K562 (cell line): ENCODE measurements at regions not wholly inside any gene's neighbourhood (a gene's known extent, or its start where the extent isn't known, plus 50 kb on each side); places are given as distances from the start of the nearest gene placed in this dataset.

Source experiments
- ATAC-seq: fragments of 200-7000 bp; cut with Tn5 transposase; 3 replicates; pipeline ENCODE4 v1.9.1; 2020; ENCODE audit warnings: moderate library complexity
- BruUV-seq: library from RNA; stranded (reverse); fragments of 400-500 nt; replicated peaks from 2 replicates; lab custom pipeline; 2021; lab: Mats Ljungman, UMichigan
- CTCF ChIA-PET: fragments of 300-600 bp; formaldehyde crosslinking; extraction: SDS; loops from one replicate; lab custom pipeline; 2021; ENCODE audit warnings: low intra/inter-chr PET ratio; lab: Yijun Ruan, JAX
- POLR2A ChIA-PET: fragments of 300-600, 350-650 bp; sonication (Branson Sonifier 250); formaldehyde crosslinking; extraction: SDS; loops from one replicate; lab custom pipeline; 2021; ENCODE audit warnings: antibody characterized with exemption, inconsistent platforms; lab: Yijun Ruan, JAX
- DNase-seq, 4 experiments: peaks; one replicate each; pipeline versions ENCODE4 v3.0.0 to v3.0.0-alpha.2; 2011 to 2018; ENCODE audit warnings: low spot score in 3 of 4, mixed read lengths in 3 of 4; ENCODE audit errors: extremely low read depth in 1 of 4
- FAIRE-seq: peaks from 2 replicates; lab custom pipeline; 2011; peaks lifted over from hg19 to GRCh38; lab: Jason Lieb, UNC
- H2AFZ ChIP-seq: 2 replicates; pipeline ENCODE4 v1.6.0; 2011; ENCODE audit warnings: low read depth, low read length, control low read depth, inconsistent platforms
- H3K27ac ChIP-seq: fragments of 200-600 bp; 3 replicates; pipeline ENCODE4 v1.8.0; 2011; ENCODE audit warnings: low read depth, mild to moderate bottlenecking, control low read depth, inconsistent platforms, low read length, moderate library complexity, mixed read lengths; ENCODE audit errors: extremely low read depth
- H3K27me3 ChIP-seq, 2 experiments: fragments of 300-600 bp in 1 of 2; 2 replicates in 1 of 2; 3 replicates in 1 of 2; pipeline versions ENCODE4 v1.6.0 to v1.8.0; 2011; ENCODE audit warnings: inconsistent platforms in 2 of 2, low read length in 2 of 2, mild to moderate bottlenecking in 1 of 2, mixed read lengths in 1 of 2, moderate library complexity in 1 of 2; ENCODE audit not compliant: control insufficient read depth in 2 of 2, insufficient read depth in 2 of 2
- H3K36me3 ChIP-seq: fragments of 300-600 bp; 3 replicates; pipeline ENCODE4 v1.8.0; 2011; ENCODE audit warnings: mild to moderate bottlenecking, low read length, inconsistent platforms; ENCODE audit not compliant: control insufficient read depth, insufficient read depth
- H3K4me1 ChIP-seq, 2 experiments: fragments of 200-600 bp in 1 of 2; replicated peaks in 1 of 2; 2 replicates in 1 of 2; 3 replicates in 1 of 2; pipeline versions ENCODE4 v1.5.1 to v1.8.0; 2011; ENCODE audit warnings: inconsistent platforms in 2 of 2, low read length in 2 of 2, mild to moderate bottlenecking in 1 of 2, mixed read lengths in 1 of 2, moderate library complexity in 1 of 2; ENCODE audit not compliant: control insufficient read depth in 2 of 2, insufficient read depth in 2 of 2
- H3K4me2 ChIP-seq: 2 replicates; pipeline ENCODE4 v1.6.1; 2011; ENCODE audit warnings: low read length, control low read depth, inconsistent platforms, mixed read lengths; ENCODE audit not compliant: insufficient read depth
- H3K4me3 ChIP-seq: fragments of 200-600 bp; sonication (generic), shearing (Covaris generic); 2 replicates; pipeline ENCODE4 v1.5.1; 2016; ENCODE audit warnings: control low read depth, inconsistent platforms
- H3K79me2 ChIP-seq: fragments of 200-600 bp; 3 replicates; pipeline ENCODE4 v1.8.0; 2011; ENCODE audit warnings: low read length, inconsistent platforms; ENCODE audit not compliant: control insufficient read depth, insufficient read depth
- H3K9ac ChIP-seq, 2 experiments: 2 replicates each; pipeline versions ENCODE4 v1.6.0 to v1.6.1; 2011; ENCODE audit warnings: low read depth in 2 of 2, low read length in 2 of 2, control low read depth in 1 of 2, inconsistent platforms in 1 of 2, mild to moderate bottlenecking in 1 of 2, mixed read lengths in 1 of 2; ENCODE audit not compliant: insufficient read depth in 1 of 2
- H3K9me1 ChIP-seq: one replicate; pipeline ENCODE4 v1.6.0; 2011; ENCODE audit warnings: inconsistent platforms, mild to moderate bottlenecking, low read length, moderate library complexity; ENCODE audit not compliant: control insufficient read depth, insufficient read depth
- H3K9me3 ChIP-seq: replicated peaks from 2 replicates; pipeline ENCODE4 v1.5.1; 2011; ENCODE audit warnings: low read depth, low read length, inconsistent platforms; ENCODE audit not compliant: control insufficient read depth, insufficient read depth
- H4K20me1 ChIP-seq: replicated peaks from 2 replicates; pipeline ENCODE4 v1.6.1; 2011; ENCODE audit warnings: low read length, inconsistent platforms, mixed read lengths; ENCODE audit not compliant: control insufficient read depth, insufficient read depth
- CREB1 ChIP-seq, 2 experiments: sonication (generic) in 1 of 2; formaldehyde crosslinking in 1 of 2; IDR thresholded peaks; 2 replicates each; pipeline versions ENCODE4 v1.6.1 to v1.8.0; 2012 to 2022; ENCODE audit warnings: inconsistent platforms in 1 of 2, mild to moderate bottlenecking in 1 of 2, missing genetic modification reagents in 1 of 2, moderate library complexity in 1 of 2
- EHMT2 ChIP-seq: fragments of 450-650 bp; IDR thresholded peaks from 2 replicates; pipeline ENCODE4 v1.6.1; 2018; ENCODE audit warnings: antibody characterized with exemption
- HMGXB4 ChIP-seq: sonication (generic); formaldehyde crosslinking; IDR thresholded peaks from 2 replicates; pipeline ENCODE4 v1.8.1; 2023; ENCODE audit warnings: mild to moderate bottlenecking, missing genetic modification reagents
- KLF1 ChIP-seq: fragments of 450-650 bp; IDR thresholded peaks from 2 replicates; pipeline ENCODE4 v1.6.1; 2016; ENCODE audit warnings: missing genetic modification characterization, missing compliant biosample characterization
- NFE2 ChIP-seq: IDR thresholded peaks from 2 replicates; pipeline ENCODE4 v1.6.1; 2014; ENCODE audit warnings: antibody characterized with exemption, low read depth
- NRF1 ChIP-seq, 2 experiments: fragments of 450-650 bp; IDR thresholded peaks in 1 of 2; conservative IDR thresholded peaks in 1 of 2; 2 replicates each; pipeline ENCODE4 v1.6.1; 2014; ENCODE audit warnings: mild to moderate bottlenecking in 2 of 2
- POLR3G ChIP-seq: IDR thresholded peaks from 2 replicates; pipeline ENCODE4 v1.6.1; 2011; ENCODE audit not compliant: insufficient read length, insufficient replicate concordance; ENCODE audit errors: extremely low read depth
- RFX1 ChIP-seq: fragments of 450-650 bp; IDR thresholded peaks from 2 replicates; pipeline ENCODE4 v1.6.1; 2016; ENCODE audit warnings: mild to moderate bottlenecking, moderate library complexity
- SIN3A ChIP-seq, 2 experiments: fragments of 150-350 bp in 1 of 2; IDR thresholded peaks; 2 replicates each; pipeline ENCODE4 v1.6.1; 2011 to 2016; ENCODE audit warnings: borderline replicate concordance in 2 of 2, low read depth in 2 of 2, low read length in 2 of 2, mild to moderate bottlenecking in 2 of 2, moderate library complexity in 2 of 2; ENCODE audit not compliant: control insufficient read depth in 1 of 2
- SPI1 ChIP-seq: IDR thresholded peaks from 2 replicates; pipeline ENCODE4 v1.6.1; 2011; ENCODE audit warnings: low read depth, low read length, control low read depth, borderline replicate concordance
- U2AF2 ChIP-seq: fragments of 200-400 bp; formaldehyde crosslinking; optimal IDR thresholded peaks from 2 replicates; pipeline ENCODE3; 2017; ENCODE audit warnings: low read depth, mild to moderate bottlenecking, low read length
- ZFP30 ChIP-seq: fragments of 250-450 bp; sonication (Bioruptor Pico); IDR thresholded peaks from 2 replicates; pipeline ENCODE4 v1.8.0; 2022; ENCODE audit warnings: moderate library complexity, mild to moderate bottlenecking, inconsistent platforms, borderline replicate concordance
- ZNF24 ChIP-seq: fragments of 450-650 bp; IDR thresholded peaks from 2 replicates; pipeline ENCODE4 v1.6.1; 2016
- WGBS: fragments of 100-300 bp; shearing (Covaris generic); methylation state at CpG from one replicate; pipeline ENCODE4 v1.1.6; 2016; ENCODE audit warnings: low coverage, mixed read lengths; ENCODE audit not compliant: insufficient coverage; ENCODE audit errors: missing lambda C conversion rate; 5-methylcytosine and 5-hydroxymethylcytosine counted together
- in situ Hi-C: fragments of 300-500 bp; cut with MboI; formaldehyde crosslinking; loops from 4 replicates; pipeline ENCODE4 v1.15.0; 2018; ENCODE audit warnings: inconsistent platforms, mixed read lengths
- intact Hi-C: fragments of 100-400 bp; cut with micrococcal nuclease; formaldehyde crosslinking; loops from 2 replicates; pipeline ENCODE4 v1.14.2; 2022

GRCh38 chr20:52736507-52736906 lies 235.7 kb upstream of the TSHZ2 start:
- intact Hi-C loops (no loop called here), in situ Hi-C loops (no loop called here)
- no peak for ATAC-seq
- no peak overlapping the region for H3K4me3 ChIP-seq
- DNase-seq: no peak
- no peak overlapping the region for H3K9ac ChIP-seq
- CTCF ChIA-PET: no interaction called here
- no peak overlapping the region for H3K4me2 ChIP-seq
- POLR2A ChIA-PET: interaction anchor here (0.7 kb wide), 1 partner anchor 10 kb away, joined by 3 read pairs; no protein-coding TSS in a partner anchor
- no peak for FAIRE-seq
- no peak for TF ChIP-seq NRF1 (conservative IDR thresholded peaks at IDR 0.05 in 1 of 2, IDR thresholded peaks at IDR 0.05 in 1 of 2)
- no peak for TF ChIP-seq ZFP30
- TF ChIP-seq CREB1 (IDR thresholded peaks at IDR 0.05): no peak
- TF ChIP-seq CREB1 (CRISPR knock-in tag; IDR thresholded peaks at IDR 0.05): no peak
- TF ChIP-seq KLF1 (tag): no peak
- TF ChIP-seq EHMT2: no peak
- no peak overlapping the region for H2AFZ ChIP-seq
- H3K79me2 ChIP-seq: no peaks in the 10 kb centered on the region
- H3K27me3 ChIP-seq: no peaks in the 10 kb centered on the region
- BruUV-seq: no TSS peak
- H4K20me1 ChIP-seq: no peaks in the 10 kb centered on the region
- no peaks in the 10 kb centered on the region for H3K36me3 ChIP-seq
- no peaks in the 10 kb centered on the region for H3K9me1 ChIP-seq
- WGBS: 0% methylated on average over 2 of the region's 2 CpGs
- no peak overlapping the region for H3K27ac ChIP-seq
- no peaks in the 10 kb centered on the region for H3K9me3 ChIP-seq
- H3K4me1 ChIP-seq: no peaks in the 10 kb centered on the region

GRCh38 chr20:52731093-52731492 lies 241.1 kb upstream of the TSHZ2 start:
- no peak for DNase-seq

More at GRCh38 chr20:52731093-52731492, 241.1 kb upstream of the TSHZ2 start:
- BruUV-seq: no TSS peak
- TF ChIP-seq ZNF24: no peak
- TF ChIP-seq POLR3G: no peak
- TF ChIP-seq SPI1: peak; percentile 38; the same call in 1 of the 2 replicates
- TF ChIP-seq U2AF2: no peak
- no peak for TF ChIP-seq SIN3A (IDR thresholded peaks at IDR 0.05; ENCODE audit: borderline replicate concordance in 2 of 2, control insufficient read depth in 1 of 2, low read depth in 2 of 2, low read length in 2 of 2)
- TF ChIP-seq RFX1: peak; percentile 26; the same call in 1 of the 2 replicates
- TF ChIP-seq HMGXB4: no peak
- TF ChIP-seq NFE2: no peak
- H3K4me1 ChIP-seq: no peaks in the 10 kb centered on the region
- in situ Hi-C loops: no loop called here
- WGBS: 4% methylated on average over 3 of the region's 3 CpGs
- H4K20me1 ChIP-seq: no peaks in the 10 kb centered on the region
- H3K9me1 ChIP-seq: no peaks in the 10 kb centered on the region
- no peak overlapping the region for H3K4me3 ChIP-seq
- no peak overlapping the region for H3K9ac ChIP-seq
- H3K4me2 ChIP-seq: no peak overlapping the region
- no peaks in the 10 kb centered on the region for H3K27me3 ChIP-seq
- POLR2A ChIA-PET: interaction anchor here (0.9 kb wide), 1 partner anchor 9 kb away, joined by 3 read pairs; no protein-coding TSS in a partner anchor
- FAIRE-seq (no peak), ATAC-seq (no peak)
- no peaks in the 10 kb centered on the region for H3K79me2 ChIP-seq
- CTCF ChIA-PET: no interaction called here
- no peaks in the 10 kb centered on the region for H3K36me3 ChIP-seq
- no peak overlapping the region for H3K27ac ChIP-seq
- H3K9me3 ChIP-seq: no peaks in the 10 kb centered on the region; the same call in 1 of the 2 replicates
- intact Hi-C loops: no loop called here
- H2AFZ ChIP-seq: no peak overlapping the region
